ENCODE measurements at regions not wholly inside any gene's neighbourhood (a gene's known extent, or its start where the extent isn't known, plus 50 kb on each side); places are given as distances from the start of the nearest gene placed in this dataset.

DNA sequence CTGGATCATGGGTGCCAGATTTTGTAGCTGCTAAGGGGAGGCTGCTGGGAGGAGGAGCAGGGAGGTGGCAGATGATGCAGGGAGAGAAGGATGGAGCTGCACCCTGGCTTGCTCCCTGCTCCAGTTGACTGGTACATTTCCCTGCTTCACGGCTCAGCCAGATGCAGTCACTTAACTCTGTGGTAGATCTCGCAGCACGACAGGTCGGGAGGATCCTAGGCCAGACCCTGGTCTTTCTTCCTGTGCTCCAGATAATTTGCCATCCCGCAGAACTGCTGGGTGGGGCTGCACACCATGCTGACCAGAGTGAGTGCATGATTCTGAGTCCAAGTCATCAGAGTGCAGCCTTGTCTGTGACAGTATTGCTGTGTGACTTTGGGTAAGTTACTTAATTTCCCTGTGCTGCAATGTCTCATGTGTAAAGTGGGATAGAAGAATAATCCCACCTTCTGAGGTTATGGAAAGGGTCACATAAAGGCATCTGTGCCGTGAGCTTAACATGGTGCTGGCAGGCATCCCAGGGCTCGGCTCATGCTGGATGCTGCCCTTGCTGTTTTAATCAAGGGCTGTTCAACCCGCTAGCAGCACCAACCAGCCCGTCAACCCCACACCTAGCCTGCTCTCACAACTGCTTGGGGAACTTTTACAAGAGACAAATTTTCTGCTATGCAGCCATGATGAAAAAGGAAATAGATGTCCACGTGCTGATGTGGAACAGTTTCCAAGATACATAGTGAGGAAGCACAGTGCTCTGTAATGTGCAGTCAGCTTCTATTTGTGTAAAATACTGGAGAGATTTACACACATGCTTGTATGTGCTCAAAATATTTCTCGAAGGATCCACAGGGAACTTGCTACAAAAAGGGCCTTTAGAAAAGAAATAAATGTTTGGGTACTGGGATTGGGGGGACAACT is 257.9 kb downstream of the CDH26 start:
- Mint-ChIP-seq H3K9me3 (no peaks in the 10 kb centered on the region), H3K27me3 (no peaks in the 10 kb centered on the region), H3K36me3 (ENCODE audit: insufficient read depth) (no peaks in the 10 kb centered on the region), H3K27ac (ENCODE audit: low read depth) (no peak overlapping the region), H3K4me3 (no peak overlapping the region), H3K4me1 (no peaks in the 10 kb centered on the region)
- no peak for DNase-seq (ENCODE audit: low spot score in 2 of 2)
- ATAC-seq (replicated peaks; ENCODE audit: extremely low read depth, poor library complexity, severe bottlenecking) = no peak

DNA sequence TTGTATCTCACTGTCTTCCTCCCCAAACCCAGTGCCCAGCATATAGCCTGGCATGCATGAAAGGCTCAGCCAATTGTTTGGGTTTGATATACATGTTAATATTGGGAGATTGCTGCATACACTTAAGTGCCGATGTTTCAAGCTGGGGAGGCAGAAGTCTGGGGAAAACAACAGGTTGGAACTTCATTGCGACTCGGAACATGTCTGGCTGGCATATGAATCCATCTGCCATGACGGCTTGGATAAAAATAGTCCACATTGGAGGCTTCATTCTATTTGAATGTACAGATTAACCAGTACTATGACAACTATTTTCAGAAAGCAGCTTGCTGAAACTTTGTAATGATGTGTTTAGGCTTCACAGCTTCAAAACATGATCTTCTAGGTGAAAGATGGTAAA is 261.0 kb downstream of the CDH26 start:
- no peaks in the 10 kb centered on the region for H3K4me1 Mint-ChIP-seq
- DNase-seq (ENCODE audit: low spot score in 2 of 2) = no peak
- H3K27me3 Mint-ChIP-seq = no peaks in the 10 kb centered on the region
- H3K27ac Mint-ChIP-seq (ENCODE audit: low read depth) = no peak overlapping the region
- no peaks in the 10 kb centered on the region for H3K9me3 Mint-ChIP-seq
- no peak overlapping the region for H3K4me3 Mint-ChIP-seq
- no peaks in the 10 kb centered on the region for H3K36me3 Mint-ChIP-seq (ENCODE audit: insufficient read depth)
- no peak for ATAC-seq (replicated peaks; ENCODE audit: extremely low read depth, poor library complexity, severe bottlenecking)

DNA sequence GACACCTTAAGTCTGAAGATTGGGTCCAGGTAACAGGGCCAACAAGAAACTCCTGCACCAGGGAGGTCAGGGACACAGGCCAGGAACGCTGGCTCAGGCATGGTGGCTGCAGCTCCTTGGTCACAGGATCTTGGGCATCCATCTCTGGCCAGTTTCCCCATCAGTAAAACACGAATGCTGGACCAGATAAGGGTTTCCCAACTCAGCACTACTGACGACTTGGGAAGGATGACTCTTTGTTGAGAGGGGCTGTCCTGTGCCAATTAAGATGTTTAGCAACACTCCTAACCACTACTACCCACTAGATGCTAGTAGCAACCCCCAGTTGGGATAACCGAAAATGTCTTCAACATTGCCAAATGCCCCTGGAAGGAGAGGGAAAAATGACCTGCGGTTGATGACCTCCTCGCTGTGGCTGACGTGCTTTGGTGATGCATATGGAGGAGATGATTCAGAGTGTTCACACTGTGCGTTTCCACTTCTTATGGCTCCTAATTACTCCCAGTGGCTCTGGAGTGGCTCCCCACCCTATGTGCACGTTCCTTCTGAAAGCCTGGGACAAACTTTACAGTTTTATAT is 261.9 kb downstream of the CDH26 start:
- no peak for DNase-seq (ENCODE audit: low spot score in 2 of 2)
- H3K36me3 Mint-ChIP-seq (ENCODE audit: insufficient read depth) = no peaks in the 10 kb centered on the region
- no peaks in the 10 kb centered on the region for H3K4me1 Mint-ChIP-seq
- no peaks in the 10 kb centered on the region for H3K27me3 Mint-ChIP-seq
- no peak for ATAC-seq (replicated peaks; ENCODE audit: extremely low read depth, poor library complexity, severe bottlenecking)
- H3K9me3 Mint-ChIP-seq = no peaks in the 10 kb centered on the region
- H3K27ac Mint-ChIP-seq (ENCODE audit: low read depth) = no peak overlapping the region
- no peak overlapping the region for H3K4me3 Mint-ChIP-seq

DNA sequence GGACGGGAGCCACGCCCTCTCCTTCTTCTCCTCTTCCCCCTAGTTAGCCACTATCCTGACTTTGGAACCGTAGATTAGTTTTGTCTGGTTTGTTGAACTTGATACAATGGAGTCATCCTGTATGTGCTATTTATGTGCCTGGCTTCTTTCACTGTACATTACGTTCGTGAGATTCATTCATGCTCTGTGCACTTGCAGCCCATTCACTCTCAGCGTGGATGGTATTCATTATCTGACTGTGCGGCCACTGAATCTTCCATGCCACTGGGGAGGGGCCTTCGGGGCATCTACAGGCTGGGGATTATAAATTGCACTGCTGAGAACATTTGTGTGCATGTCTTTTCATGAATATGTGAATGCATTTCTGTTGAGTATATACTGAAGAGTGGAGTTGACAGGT is 262.5 kb downstream of the CDH26 start:
- H3K4me1 Mint-ChIP-seq = no peaks in the 10 kb centered on the region
- DNase-seq (ENCODE audit: low spot score in 2 of 2) (no peak), ATAC-seq (replicated peaks; ENCODE audit: extremely low read depth, poor library complexity, severe bottlenecking) (no peak)
- no peak overlapping the region for H3K4me3 Mint-ChIP-seq
- no peaks in the 10 kb centered on the region for H3K36me3 Mint-ChIP-seq (ENCODE audit: insufficient read depth)
- no peaks in the 10 kb centered on the region for H3K9me3 Mint-ChIP-seq
- no peaks in the 10 kb centered on the region for H3K27me3 Mint-ChIP-seq
- no peak overlapping the region for H3K27ac Mint-ChIP-seq (ENCODE audit: low read depth)

DNA sequence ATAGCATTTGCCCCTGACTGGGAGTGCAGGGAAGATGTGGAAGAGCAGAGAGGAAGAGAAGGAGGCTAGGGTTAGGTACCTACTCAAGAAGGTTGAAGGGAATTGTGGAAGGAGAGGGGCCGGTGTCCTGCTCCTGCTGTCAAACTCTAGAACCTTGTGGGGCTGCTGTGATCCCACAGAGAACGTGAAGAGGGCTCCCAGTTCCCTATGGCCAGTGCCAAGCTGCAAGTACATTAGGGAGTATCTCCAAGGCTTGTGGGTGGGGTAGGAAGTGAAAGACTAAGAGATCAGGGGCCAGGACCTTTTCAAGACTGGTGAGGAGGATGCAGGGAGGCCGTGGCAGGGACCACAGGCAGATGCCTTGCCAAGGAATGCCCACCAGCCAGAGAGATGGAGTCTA is 263.4 kb downstream of the CDH26 start:
- no peaks in the 10 kb centered on the region for H3K36me3 Mint-ChIP-seq (ENCODE audit: insufficient read depth)
- no peaks in the 10 kb centered on the region for H3K27me3 Mint-ChIP-seq
- no peaks in the 10 kb centered on the region for H3K4me1 Mint-ChIP-seq
- H3K4me3 Mint-ChIP-seq = no peak overlapping the region
- no peak for ATAC-seq (replicated peaks; ENCODE audit: extremely low read depth, poor library complexity, severe bottlenecking)
- no peak for DNase-seq (ENCODE audit: low spot score in 2 of 2)
- H3K27ac Mint-ChIP-seq (ENCODE audit: low read depth) = no peak overlapping the region
- no peaks in the 10 kb centered on the region for H3K9me3 Mint-ChIP-seq

DNA sequence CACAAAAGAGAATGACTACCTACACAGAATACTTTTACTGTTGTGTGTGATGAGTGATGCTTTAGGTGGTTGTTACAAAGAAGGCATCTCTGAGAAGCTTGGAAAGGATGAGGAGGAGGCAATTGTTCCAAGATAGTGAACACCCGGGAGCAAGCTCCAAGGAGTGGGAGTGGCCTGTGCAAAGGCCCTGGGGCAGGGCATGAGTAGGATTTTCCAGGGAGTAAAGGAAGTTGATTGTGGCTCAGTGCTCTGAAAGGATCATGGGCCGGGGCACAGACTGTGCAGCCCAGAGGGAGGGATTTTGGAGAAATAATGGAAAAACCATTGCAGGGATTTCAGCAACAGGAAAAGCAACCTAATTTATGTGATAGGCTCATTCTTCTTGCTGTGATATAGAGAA is 264.3 kb downstream of the CDH26 start:
- Mint-ChIP-seq H3K4me1 (no peaks in the 10 kb centered on the region), H3K9me3 (no peaks in the 10 kb centered on the region), H3K4me3 (no peak overlapping the region), H3K36me3 (ENCODE audit: insufficient read depth) (no peaks in the 10 kb centered on the region), H3K27ac (ENCODE audit: low read depth) (no peak overlapping the region), H3K27me3 (no peaks in the 10 kb centered on the region)
- ATAC-seq (replicated peaks; ENCODE audit: extremely low read depth, poor library complexity, severe bottlenecking) (no peak), DNase-seq (ENCODE audit: low spot score in 2 of 2) (no peak)

DNA sequence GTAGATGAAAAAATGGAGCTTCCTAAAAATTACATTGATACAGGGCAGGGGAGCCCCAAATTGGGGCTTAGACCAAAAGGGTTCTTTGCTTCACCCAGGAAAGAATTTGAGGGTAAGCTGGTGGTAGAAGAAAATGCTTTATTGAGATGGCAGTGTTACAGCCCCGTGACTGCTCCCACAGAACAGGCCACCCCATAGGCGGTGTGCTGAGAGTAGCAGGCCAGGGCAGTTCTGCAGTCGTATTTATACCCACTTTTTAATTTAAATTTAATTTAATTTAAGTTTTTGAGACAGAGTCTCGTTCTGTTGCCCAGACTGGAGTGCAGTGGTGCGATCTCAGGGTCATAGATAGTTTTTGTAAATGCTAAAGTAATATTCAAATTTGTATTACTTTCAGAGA is 265.0 kb downstream of the CDH26 start:
- H3K4me1 Mint-ChIP-seq = no peaks in the 10 kb centered on the region
- no peaks in the 10 kb centered on the region for H3K9me3 Mint-ChIP-seq

DNA sequence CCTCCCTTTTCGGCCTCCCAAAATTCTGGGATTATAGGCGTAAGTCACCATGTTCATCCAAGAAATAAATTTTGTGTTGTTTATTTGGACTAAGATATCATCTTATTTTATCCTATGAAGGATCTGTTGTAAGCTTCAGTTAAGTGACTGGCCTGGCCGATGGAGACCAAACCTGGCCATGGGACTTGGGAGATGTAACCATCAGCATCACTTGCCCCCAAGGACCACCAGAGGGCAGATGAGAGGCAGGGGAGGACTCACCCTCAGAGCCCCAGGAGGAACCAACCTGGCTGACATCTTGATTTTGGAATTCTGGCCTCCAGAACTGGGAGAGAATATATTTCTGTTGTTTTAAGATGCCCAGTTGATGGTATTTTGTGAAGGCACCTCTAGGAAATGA is 266.7 kb downstream of the CDH26 start:
- ATAC-seq (replicated peaks; ENCODE audit: extremely low read depth, poor library complexity, severe bottlenecking) (no peak), DNase-seq (ENCODE audit: low spot score in 2 of 2) (no peak)
- Mint-ChIP-seq H3K27me3 (no peaks in the 10 kb centered on the region), H3K27ac (ENCODE audit: low read depth) (no peak overlapping the region), H3K4me1 (no peaks in the 10 kb centered on the region), H3K36me3 (ENCODE audit: insufficient read depth) (no peaks in the 10 kb centered on the region), H3K9me3 (no peaks in the 10 kb centered on the region), H3K4me3 (no peak overlapping the region)

More for the DNA sequence above, 265.0 kb downstream of the CDH26 start:
- H3K4me3 Mint-ChIP-seq = no peak overlapping the region
- H3K27me3 Mint-ChIP-seq = no peaks in the 10 kb centered on the region
- no peak for DNase-seq (ENCODE audit: low spot score in 2 of 2)
- no peak overlapping the region for H3K27ac Mint-ChIP-seq (ENCODE audit: low read depth)
- no peak for ATAC-seq (replicated peaks; ENCODE audit: extremely low read depth, poor library complexity, severe bottlenecking)
- no peaks in the 10 kb centered on the region for H3K36me3 Mint-ChIP-seq (ENCODE audit: insufficient read depth)

DNA sequence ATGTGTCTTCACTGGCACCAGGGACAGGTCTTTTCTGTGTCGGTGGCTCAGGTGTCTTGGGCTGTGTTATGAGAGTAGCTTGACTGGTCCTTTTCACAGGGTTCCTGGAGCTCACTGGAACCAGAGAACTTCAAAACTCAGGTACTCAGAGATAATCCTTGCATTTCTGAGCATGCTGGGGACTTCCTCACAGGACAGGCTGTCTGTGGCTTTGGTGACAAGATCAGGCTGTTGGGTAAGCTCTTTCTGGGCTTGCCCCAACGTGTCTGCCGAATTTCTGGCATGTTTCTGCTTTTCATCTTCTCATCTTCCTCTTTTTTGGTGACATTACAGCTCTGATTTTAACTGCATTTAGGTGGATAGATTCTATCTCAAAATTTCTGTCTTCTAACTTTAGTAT is 270.0 kb downstream of the CDH26 start:
- H3K9me3 Mint-ChIP-seq = no peaks in the 10 kb centered on the region
- H3K36me3 Mint-ChIP-seq (ENCODE audit: insufficient read depth) = no peaks in the 10 kb centered on the region
- DNase-seq (ENCODE audit: low spot score in 2 of 2) = no peak
- no peak overlapping the region for H3K27ac Mint-ChIP-seq (ENCODE audit: low read depth)
- no peaks in the 10 kb centered on the region for H3K27me3 Mint-ChIP-seq
- ATAC-seq (replicated peaks; ENCODE audit: extremely low read depth, poor library complexity, severe bottlenecking) = no peak
- H3K4me1 Mint-ChIP-seq = no peaks in the 10 kb centered on the region
- no peak overlapping the region for H3K4me3 Mint-ChIP-seq

DNA sequence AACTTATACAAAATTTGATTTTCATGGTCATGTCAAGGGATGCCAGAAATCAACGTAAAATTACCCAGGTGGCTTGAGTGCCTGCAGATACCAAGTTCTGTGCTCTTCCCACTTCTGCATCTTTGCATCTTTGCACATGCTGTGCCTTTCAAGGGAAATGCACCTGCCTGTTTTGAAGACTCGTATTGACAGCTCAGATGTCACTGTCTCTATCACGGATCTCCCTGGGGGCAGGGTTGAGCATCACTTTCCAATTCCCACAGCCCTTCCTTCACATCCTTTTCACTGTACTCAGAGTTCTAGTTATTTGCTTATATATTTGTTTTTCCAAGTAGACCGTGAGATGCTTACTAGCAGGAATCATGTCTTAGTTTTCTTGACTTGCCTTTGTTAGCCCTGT is 274.2 kb downstream of the CDH26 start:
- no peaks in the 10 kb centered on the region for H3K27me3 Mint-ChIP-seq
- H3K4me3 Mint-ChIP-seq = no peak overlapping the region
- no peaks in the 10 kb centered on the region for H3K4me1 Mint-ChIP-seq
- DNase-seq (ENCODE audit: low spot score in 2 of 2) (no peak), ATAC-seq (replicated peaks; ENCODE audit: extremely low read depth, poor library complexity, severe bottlenecking) (no peak)
- no peak overlapping the region for H3K27ac Mint-ChIP-seq (ENCODE audit: low read depth)
- H3K36me3 Mint-ChIP-seq (ENCODE audit: insufficient read depth) = no peaks in the 10 kb centered on the region
- no peaks in the 10 kb centered on the region for H3K9me3 Mint-ChIP-seq

DNA sequence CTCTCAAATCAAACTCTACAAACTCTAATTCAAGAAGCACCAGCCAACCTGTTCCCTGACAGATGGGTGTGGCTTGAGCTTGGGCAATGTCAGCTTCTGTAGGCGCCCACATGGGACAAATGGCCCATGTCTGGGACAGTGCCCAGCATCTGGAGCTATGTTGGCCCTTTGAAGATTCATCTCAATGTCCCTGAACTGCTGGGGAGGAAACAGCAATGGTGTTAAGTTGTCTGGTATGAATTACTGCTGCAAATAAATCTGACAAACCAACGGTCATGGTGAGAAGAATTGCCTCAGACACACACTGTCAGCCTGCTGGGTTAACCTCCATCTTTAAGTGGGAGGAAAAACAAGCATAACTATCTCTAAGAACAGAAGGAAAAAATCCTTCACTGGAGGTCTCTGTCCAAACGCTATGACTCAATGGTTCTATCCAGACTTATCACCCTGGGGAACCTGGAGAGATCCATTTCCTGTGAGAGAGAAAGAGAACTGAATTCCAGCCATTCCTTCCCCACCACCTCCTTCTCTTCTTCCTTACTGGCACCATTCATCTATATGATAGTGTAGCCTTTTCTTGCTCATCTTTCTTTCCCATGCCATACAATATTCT is 274.9 kb downstream of the CDH26 start:
- DNase-seq (ENCODE audit: low spot score in 2 of 2) (no peak), ATAC-seq (replicated peaks; ENCODE audit: extremely low read depth, poor library complexity, severe bottlenecking) (no peak)
- Mint-ChIP-seq H3K27me3 (no peaks in the 10 kb centered on the region), H3K4me1 (no peaks in the 10 kb centered on the region), H3K9me3 (no peaks in the 10 kb centered on the region), H3K36me3 (ENCODE audit: insufficient read depth) (no peaks in the 10 kb centered on the region), H3K4me3 (no peak overlapping the region), H3K27ac (ENCODE audit: low read depth) (no peak overlapping the region)

DNA sequence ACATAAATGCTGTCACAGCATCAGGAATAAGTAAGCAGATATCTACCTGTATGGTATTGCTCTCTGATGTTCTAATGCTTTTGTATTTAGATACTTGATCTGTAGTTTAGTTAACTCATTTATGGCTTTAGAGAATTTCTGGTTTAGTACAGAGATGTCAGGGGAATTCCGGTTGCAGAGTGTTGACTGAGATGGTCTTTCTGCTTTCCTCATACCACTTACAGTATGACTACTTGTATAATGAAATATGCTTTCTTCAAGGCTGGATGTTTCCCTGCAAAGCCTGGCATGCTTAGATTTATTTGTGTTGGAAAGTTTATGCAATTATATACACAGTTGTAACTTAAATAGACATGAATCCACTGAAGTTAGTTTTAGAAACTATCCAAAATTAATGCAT is 278.4 kb downstream of the CDH26 start:
- Mint-ChIP-seq H3K27me3 (no peaks in the 10 kb centered on the region), H3K27ac (ENCODE audit: low read depth) (no peak overlapping the region), H3K36me3 (ENCODE audit: insufficient read depth) (no peaks in the 10 kb centered on the region), H3K4me1 (no peaks in the 10 kb centered on the region), H3K9me3 (no peaks in the 10 kb centered on the region), H3K4me3 (no peak overlapping the region)
- DNase-seq (ENCODE audit: low spot score in 2 of 2) (no peak), ATAC-seq (replicated peaks; ENCODE audit: extremely low read depth, poor library complexity, severe bottlenecking) (no peak)

DNA sequence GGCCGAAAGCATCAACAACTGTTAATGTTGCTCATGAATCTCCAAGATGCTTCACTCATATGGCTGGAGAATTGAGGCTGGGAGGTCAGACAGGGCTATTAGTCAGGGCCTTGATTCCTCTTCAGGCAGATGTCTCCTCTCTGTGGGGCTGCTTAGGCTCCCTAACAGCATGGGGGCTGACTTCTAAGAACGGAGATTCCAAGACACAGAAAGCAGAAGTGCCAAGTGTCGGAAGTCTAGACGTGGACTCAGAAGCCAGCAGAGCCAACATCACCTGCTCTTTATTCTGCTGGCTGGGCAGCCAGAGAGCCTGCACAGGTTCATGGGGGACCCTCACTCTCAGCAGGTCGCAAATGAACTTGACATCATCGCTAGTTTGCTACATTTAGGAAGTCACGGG is 279.8 kb downstream of the CDH26 start:
- DNase-seq (ENCODE audit: low spot score in 2 of 2) = no peak
- no peaks in the 10 kb centered on the region for H3K9me3 Mint-ChIP-seq
- no peaks in the 10 kb centered on the region for H3K36me3 Mint-ChIP-seq (ENCODE audit: insufficient read depth)
- H3K4me3 Mint-ChIP-seq = no peak overlapping the region
- H3K4me1 Mint-ChIP-seq = no peaks in the 10 kb centered on the region
- ATAC-seq (replicated peaks; ENCODE audit: extremely low read depth, poor library complexity, severe bottlenecking) = no peak
- no peaks in the 10 kb centered on the region for H3K27me3 Mint-ChIP-seq
- no peak overlapping the region for H3K27ac Mint-ChIP-seq (ENCODE audit: low read depth)
